H9 (cell line): ENCODE measurements at regions not wholly inside any gene's neighbourhood (a gene's known extent, or its start where the extent isn't known, plus 50 kb on each side); places are given as distances from the start of the nearest gene placed in this dataset.

Experiments
- DNase-seq: peaks from one replicate; pipeline ENCODE4 v3.0.0-alpha.2; 2017
- H2AFZ ChIP-seq: one replicate; pipeline ENCODE4 v1.6.1; 2013; ENCODE audit warnings: mild to moderate bottlenecking, low read length, control low read depth, moderate library complexity
- H2AK5ac ChIP-seq: 2 replicates; pipeline ENCODE4 v1.6.1; 2013; ENCODE audit warnings: low read length, control low read depth, mixed read lengths; ENCODE audit not compliant: insufficient read length
- H2BK120ac ChIP-seq: one replicate; pipeline ENCODE4 v1.6.1; 2013; ENCODE audit warnings: low read depth, mild to moderate bottlenecking, low read length, control low read depth, inconsistent platforms; ENCODE audit not compliant: poor library complexity, severe bottlenecking
- H2BK12ac ChIP-seq: 2 replicates; pipeline ENCODE4 v1.6.1; 2013; ENCODE audit warnings: low read length, control low read depth, mixed read lengths, low read depth; ENCODE audit not compliant: insufficient read length
- H2BK15ac ChIP-seq: 2 replicates; pipeline ENCODE4 v1.6.1; 2013; ENCODE audit warnings: low read depth, low read length, control low read depth
- H2BK20ac ChIP-seq: one replicate; pipeline ENCODE4 v1.6.1; 2013; ENCODE audit warnings: low read depth, mild to moderate bottlenecking, low read length, control low read depth, inconsistent platforms; ENCODE audit not compliant: poor library complexity, severe bottlenecking
- H2BK5ac ChIP-seq: 2 replicates; pipeline ENCODE4 v1.6.1; 2013; ENCODE audit warnings: low read length, control low read depth, mixed read lengths; ENCODE audit not compliant: insufficient read length
- H3K14ac ChIP-seq: 2 replicates; pipeline ENCODE4 v1.6.1; 2013; ENCODE audit warnings: low read length, control low read depth; ENCODE audit not compliant: insufficient read depth
- H3K18ac ChIP-seq: 2 replicates; pipeline ENCODE4 v1.6.1; 2013; ENCODE audit warnings: low read depth, mild to moderate bottlenecking, mixed read lengths, low read length, control low read depth; ENCODE audit not compliant: insufficient read length
- H3K23ac ChIP-seq: 2 replicates; pipeline ENCODE4 v1.6.1; 2013; ENCODE audit warnings: low read length, control low read depth, mixed read lengths, low read depth; ENCODE audit not compliant: insufficient read length
- H3K23me2 ChIP-seq: 2 replicates; pipeline ENCODE4 v1.6.1; 2013; ENCODE audit warnings: low read depth, mild to moderate bottlenecking, mixed read lengths, low read length, control low read depth; ENCODE audit not compliant: insufficient read length, poor library complexity, severe bottlenecking
- H3K27ac ChIP-seq: 2 replicates; pipeline ENCODE4 v1.5.1; 2013; ENCODE audit warnings: low read length, control low read depth, mixed read lengths, low read depth; ENCODE audit not compliant: insufficient read length
- H3K27me3 ChIP-seq: 2 replicates; pipeline ENCODE4 v1.6.1; 2013; ENCODE audit warnings: low read length, control low read depth, inconsistent platforms; ENCODE audit not compliant: insufficient read depth
- H3K4ac ChIP-seq: 2 replicates; pipeline ENCODE4 v1.6.1; 2013; ENCODE audit warnings: low read depth, mild to moderate bottlenecking, control low read depth, inconsistent platforms, low read length, moderate library complexity
- H3K4me1 ChIP-seq: 2 replicates; pipeline ENCODE4 v1.6.1; 2013; ENCODE audit warnings: low read length, control low read depth, inconsistent platforms; ENCODE audit not compliant: insufficient read depth
- H3K4me2 ChIP-seq: 2 replicates; pipeline ENCODE4 v1.6.1; 2013; ENCODE audit warnings: low read length, control low read depth, mixed read lengths; ENCODE audit not compliant: insufficient read length, insufficient read depth
- H3K56ac ChIP-seq: 2 replicates; pipeline ENCODE4 v1.6.1; 2013; ENCODE audit warnings: low read depth, mild to moderate bottlenecking, mixed read lengths, low read length, control low read depth; ENCODE audit not compliant: insufficient read length
- H3K79me1 ChIP-seq: 2 replicates; pipeline ENCODE4 v1.6.1; 2013; ENCODE audit warnings: low read depth, mild to moderate bottlenecking, moderate library complexity, low read length, control low read depth, inconsistent platforms; ENCODE audit not compliant: insufficient read depth, poor library complexity, severe bottlenecking
- H3K79me2 ChIP-seq: 2 replicates; pipeline ENCODE4 v1.6.1; 2013; ENCODE audit warnings: low read length, control low read depth, inconsistent platforms; ENCODE audit not compliant: insufficient read depth
- H3K9ac ChIP-seq: 2 replicates; pipeline ENCODE4 v1.6.1; 2013; ENCODE audit warnings: low read length, control low read depth, mixed read lengths; ENCODE audit not compliant: insufficient read length; ENCODE audit errors: extremely low read depth
- H3K9me3 ChIP-seq: one replicate; pipeline ENCODE4 v1.6.1; 2013; ENCODE audit warnings: low read depth, low read length, inconsistent platforms; ENCODE audit not compliant: control insufficient read depth
- H3T11ph ChIP-seq: one replicate; pipeline ENCODE4 v1.6.1; 2013; ENCODE audit warnings: mild to moderate bottlenecking, low read length, control low read depth, inconsistent platforms
- H4K20me1 ChIP-seq: one replicate; pipeline ENCODE4 v1.6.1; 2013; ENCODE audit not compliant: control insufficient read depth, insufficient read length, insufficient read depth
- H4K5ac ChIP-seq: 2 replicates; pipeline ENCODE4 v1.6.1; 2013; ENCODE audit warnings: low read depth, mild to moderate bottlenecking, mixed read lengths, low read length, control low read depth; ENCODE audit not compliant: insufficient read length
- H4K8ac ChIP-seq: replicated peaks from 2 replicates; pipeline ENCODE4 v1.6.1; 2013; ENCODE audit warnings: low read length, control low read depth, mixed read lengths, low read depth; ENCODE audit not compliant: insufficient read length
- H4K91ac ChIP-seq: 2 replicates; pipeline ENCODE4 v1.6.1; 2013; ENCODE audit warnings: low read depth, mild to moderate bottlenecking, moderate library complexity, mixed read lengths, low read length, control low read depth; ENCODE audit not compliant: insufficient read length
- H3K27ac Mint-ChIP-seq, 3 experiments: 2 replicates in 2 of 3; 3 replicates in 1 of 3; pipeline ENCODE4 v1.8.0; 2020 to 2021; ENCODE audit warnings: mixed read lengths in 3 of 3, mild to moderate bottlenecking in 1 of 3, moderate library complexity in 1 of 3
- H3K27me3 Mint-ChIP-seq: 2 replicates; pipeline ENCODE4 v1.8.0; 2021; ENCODE audit warnings: low read depth, mild to moderate bottlenecking, moderate library complexity, mixed read lengths
- H3K36me3 Mint-ChIP-seq, 3 experiments: 2 replicates in 2 of 3; 3 replicates in 1 of 3; pipeline ENCODE4 v1.8.0; 2020 to 2021; ENCODE audit warnings: low read depth in 3 of 3, mixed read lengths in 3 of 3; ENCODE audit not compliant: insufficient read depth in 1 of 3
- H3K4me1 Mint-ChIP-seq, 2 experiments: 2 replicates each; pipeline ENCODE4 v1.8.0; 2020; ENCODE audit warnings: mixed read lengths in 2 of 2
- H3K4me3 Mint-ChIP-seq, 2 experiments: 2 replicates in 1 of 2; 3 replicates in 1 of 2; pipeline ENCODE4 v1.8.0; 2020 to 2021; ENCODE audit warnings: mild to moderate bottlenecking in 2 of 2, mixed read lengths in 2 of 2, moderate library complexity in 1 of 2
- H3K9me3 Mint-ChIP-seq, 2 experiments: 2 replicates in 1 of 2; 3 replicates in 1 of 2; pipeline ENCODE4 v1.8.0; 2020; ENCODE audit warnings: mild to moderate bottlenecking in 2 of 2, mixed read lengths in 2 of 2, moderate library complexity in 1 of 2
- CTCF ChIP-seq: fragments of 200-600 bp; sonication (generic); conservative IDR thresholded peaks from 3 replicates; pipeline ENCODE4 v1.8.0; 2021; ENCODE audit warnings: antibody characterized with exemption, mild to moderate bottlenecking

GRCh38 chr3:26004172-26004571 lies 214.3 kb downstream of the OXSM start:
- Mint-ChIP-seq H3K36me3 (peaks cover 0 to 8% (median 4%) of the 10 kb centered on the region in 3 experiments; a peak in 4 of 7 replicates), H3K4me1 (no peaks in the 10 kb centered on the region), H3K27ac (no peak overlapping the region), H3K4me3 (no peak overlapping the region), H3K9me3 (peaks cover 12 to 16% of the 10 kb centered on the region in 2 experiments), H3K27me3 (no peaks in the 10 kb centered on the region)
- Histone ChIP-seq H3K56ac (no peak overlapping the region), H3K4me2 (no peak overlapping the region), H2BK15ac (no peak overlapping the region), H3K9me3 (no peaks in the 10 kb centered on the region), H3K27me3 (no peaks in the 10 kb centered on the region), H4K5ac (no peak overlapping the region), H3K4ac (no peak overlapping the region), H3K4me1 (no peaks in the 10 kb centered on the region), H2BK120ac (no peak overlapping the region), H2AFZ (no peak overlapping the region), H3K14ac (no peak overlapping the region), H4K20me1 (no peaks in the 10 kb centered on the region), H2BK5ac (no peak overlapping the region), H3K27ac (no peak overlapping the region), H3K79me2 (no peaks in the 10 kb centered on the region), H3K18ac (no peak overlapping the region), H4K91ac (no peak overlapping the region), H3T11ph (no peak overlapping the region), H2BK12ac (no peak overlapping the region), H3K23me2 (no peaks in the 10 kb centered on the region), H2BK20ac (no peak overlapping the region), H3K23ac (no peak overlapping the region), H2AK5ac (no peak overlapping the region), H3K79me1 (no peaks in the 10 kb centered on the region), H3K9ac (no peak overlapping the region), H4K8ac (no peak overlapping the region)
- DNase-seq: no peak
- no peak for TF ChIP-seq CTCF
